ENCODE measurements at regions not wholly inside any gene's neighbourhood (a gene's known extent, or its start where the extent isn't known, plus 50 kb on each side); places are given as distances from the start of the nearest gene placed in this dataset.

GRCh38 chr5:39898731-39899130 lies 474.0 kb upstream of the DAB2 start:
- Histone ChIP-seq H2BK5ac (ENCODE audit: low read length) (no peak overlapping the region), H3K4me2 (ENCODE audit: low read length) (no peak overlapping the region), H2AK5ac (ENCODE audit: low read length) (no peak overlapping the region), H3K56ac (ENCODE audit: low read length) (no peak overlapping the region), H2BK120ac (ENCODE audit: low read depth, low read length) (no peak overlapping the region), H2BK15ac (replicated peaks; ENCODE audit: low read depth) (no peak overlapping the region), H3K27me3 (ENCODE audit: insufficient read depth, low read length, poor library complexity) (no peaks in the 10 kb centered on the region), H3K4me3 (ENCODE audit: low read length) (no peak overlapping the region), H4K8ac (ENCODE audit: low read depth, low read length) (no peak overlapping the region), H3K27ac (ENCODE audit: low read depth, low read length) (no peak overlapping the region), H3K9ac (ENCODE audit: low read length) (no peak overlapping the region), H4K5ac (ENCODE audit: low read length) (no peak overlapping the region), H3K36me3 (ENCODE audit: control insufficient read depth, insufficient read depth, low read length) (no peaks in the 10 kb centered on the region), H3K4me1 (ENCODE audit: control insufficient read depth, low read depth, low read length) (no peaks in the 10 kb centered on the region), H3K23ac (ENCODE audit: low read length) (no peak overlapping the region), H3K18ac (ENCODE audit: low read length) (no peak overlapping the region), H3K4ac (ENCODE audit: low read depth, low read length) (no peak overlapping the region), H3K79me1 (ENCODE audit: low read length) (no peaks in the 10 kb centered on the region), H3K79me2 (ENCODE audit: control insufficient read depth, insufficient read depth, low read length) (no peaks in the 10 kb centered on the region)
- no CpG with 5 or more reads among the region's 1 CpG for WGBS (ENCODE audit: extremely low coverage, insufficient coverage, low lambda C conversion rate)
- no peak for DNase-seq

- Histone ChIP-seq H2BK15ac (replicated peaks; ENCODE audit: low read depth) (no peak overlapping the region), H2BK120ac (ENCODE audit: low read depth, low read length) (peak overlapping the region; percentile 45), H3K4me1 (ENCODE audit: control insufficient read depth, low read depth, low read length) (no peaks in the 10 kb centered on the region), H3K27me3 (ENCODE audit: insufficient read depth, low read length, poor library complexity) (no peaks in the 10 kb centered on the region), H3K4ac (ENCODE audit: low read depth, low read length) (no peak overlapping the region), H3K4me2 (ENCODE audit: low read length) (no peak overlapping the region), H3K79me2 (ENCODE audit: control insufficient read depth, insufficient read depth, low read length) (no peaks in the 10 kb centered on the region), H3K23ac (ENCODE audit: low read length) (no peak overlapping the region), H4K5ac (ENCODE audit: low read length) (no peak overlapping the region), H3K9ac (ENCODE audit: low read length) (no peak overlapping the region), H3K79me1 (ENCODE audit: low read length) (no peaks in the 10 kb centered on the region), H4K8ac (ENCODE audit: low read depth, low read length) (no peak overlapping the region), H3K56ac (ENCODE audit: low read length) (no peak overlapping the region), H3K27ac (ENCODE audit: low read depth, low read length) (no peak overlapping the region), H2BK5ac (ENCODE audit: low read length) (no peak overlapping the region), H3K4me3 (ENCODE audit: low read length) (no peak overlapping the region), H2AK5ac (ENCODE audit: low read length) (no peak overlapping the region), H3K36me3 (ENCODE audit: control insufficient read depth, insufficient read depth, low read length) (no peaks in the 10 kb centered on the region), H3K18ac (ENCODE audit: low read length) (peak overlapping the region; percentile 30)
- no CpG with 5 or more reads among the region's 5 CpGs for whole genome bisulfite sequencing (ENCODE audit: extremely low coverage, insufficient coverage, low lambda C conversion rate)
- no peak for DNase-seq
Observed at GRCh38 chr5:39896706-39897105, 471.9 kb upstream of the DAB2 start.

- WGBS (ENCODE audit: extremely low coverage, insufficient coverage, low lambda C conversion rate): no CpG with 5 or more reads among the region's 3 CpGs
- H3K79me1 ChIP-seq (ENCODE audit: low read length): no peaks in the 10 kb centered on the region
- H3K27ac ChIP-seq (ENCODE audit: low read depth, low read length): no peak overlapping the region
- H3K4me3 ChIP-seq (ENCODE audit: low read length): no peak overlapping the region
- H3K18ac ChIP-seq (ENCODE audit: low read length): peak overlapping the region; percentile 30
- no peaks in the 10 kb centered on the region for H3K36me3 ChIP-seq (ENCODE audit: control insufficient read depth, insufficient read depth, low read length)
- no peaks in the 10 kb centered on the region for H3K79me2 ChIP-seq (ENCODE audit: control insufficient read depth, insufficient read depth, low read length)
- no peak overlapping the region for H2BK120ac ChIP-seq (ENCODE audit: low read depth, low read length)
- no peak overlapping the region for H4K8ac ChIP-seq (ENCODE audit: low read depth, low read length)
- no peak overlapping the region for H2AK5ac ChIP-seq (ENCODE audit: low read length)
- H3K9ac ChIP-seq (ENCODE audit: low read length): no peak overlapping the region
- no peak overlapping the region for H3K56ac ChIP-seq (ENCODE audit: low read length)
- H3K27me3 ChIP-seq (ENCODE audit: insufficient read depth, low read length, poor library complexity): no peaks in the 10 kb centered on the region
- no peak overlapping the region for H3K4ac ChIP-seq (ENCODE audit: low read depth, low read length)
- no peak for DNase-seq
- H4K5ac ChIP-seq (ENCODE audit: low read length): no peak overlapping the region
- no peak overlapping the region for H2BK5ac ChIP-seq (ENCODE audit: low read length)
- no peak overlapping the region for H2BK15ac ChIP-seq (replicated peaks; ENCODE audit: low read depth)
- H3K4me2 ChIP-seq (ENCODE audit: low read length): no peak overlapping the region
- no peaks in the 10 kb centered on the region for H3K4me1 ChIP-seq (ENCODE audit: control insufficient read depth, low read depth, low read length)
- no peak overlapping the region for H3K23ac ChIP-seq (ENCODE audit: low read length)
Observed at GRCh38 chr5:39896104-39896503, 471.3 kb upstream of the DAB2 start.

GRCh38 chr5:39892708-39893107 lies 467.9 kb upstream of the DAB2 start:
- H3K27me3 ChIP-seq (ENCODE audit: insufficient read depth, low read length, poor library complexity): no peaks in the 10 kb centered on the region
- H3K4ac ChIP-seq (ENCODE audit: low read depth, low read length): no peak overlapping the region
- no peak overlapping the region for H3K18ac ChIP-seq (ENCODE audit: low read length)
- H2BK15ac ChIP-seq (replicated peaks; ENCODE audit: low read depth): no peak overlapping the region
- no peak overlapping the region for H3K4me2 ChIP-seq (ENCODE audit: low read length)
- H3K27ac ChIP-seq (ENCODE audit: low read depth, low read length): no peak overlapping the region
- H4K8ac ChIP-seq (ENCODE audit: low read depth, low read length): no peak overlapping the region
- no peak overlapping the region for H3K56ac ChIP-seq (ENCODE audit: low read length)
- no peaks in the 10 kb centered on the region for H3K79me1 ChIP-seq (ENCODE audit: low read length)
- no peak overlapping the region for H2BK5ac ChIP-seq (ENCODE audit: low read length)
- H2BK120ac ChIP-seq (ENCODE audit: low read depth, low read length): no peak overlapping the region
- no peak overlapping the region for H2AK5ac ChIP-seq (ENCODE audit: low read length)
- H3K4me3 ChIP-seq (ENCODE audit: low read length): no peak overlapping the region
- no peak overlapping the region for H3K23ac ChIP-seq (ENCODE audit: low read length)
- no peaks in the 10 kb centered on the region for H3K79me2 ChIP-seq (ENCODE audit: control insufficient read depth, insufficient read depth, low read length)
- no peak overlapping the region for H4K5ac ChIP-seq (ENCODE audit: low read length)
- DNase-seq: no peak
- H3K9ac ChIP-seq (ENCODE audit: low read length): no peak overlapping the region
- no CpG with 5 or more reads among the region's 1 CpG for WGBS (ENCODE audit: extremely low coverage, insufficient coverage, low lambda C conversion rate)
- no peaks in the 10 kb centered on the region for H3K36me3 ChIP-seq (ENCODE audit: control insufficient read depth, insufficient read depth, low read length)
- no peaks in the 10 kb centered on the region for H3K4me1 ChIP-seq (ENCODE audit: control insufficient read depth, low read depth, low read length)

- Histone ChIP-seq H3K4me1 (ENCODE audit: control insufficient read depth, low read depth, low read length) (no peaks in the 10 kb centered on the region), H3K27me3 (ENCODE audit: insufficient read depth, low read length, poor library complexity) (no peaks in the 10 kb centered on the region), H2BK5ac (ENCODE audit: low read length) (no peak overlapping the region), H2AK5ac (ENCODE audit: low read length) (no peak overlapping the region), H2BK15ac (replicated peaks; ENCODE audit: low read depth) (no peak overlapping the region), H3K79me1 (ENCODE audit: low read length) (no peaks in the 10 kb centered on the region), H3K9ac (ENCODE audit: low read length) (no peak overlapping the region), H3K23ac (ENCODE audit: low read length) (no peak overlapping the region), H3K36me3 (ENCODE audit: control insufficient read depth, insufficient read depth, low read length) (no peaks in the 10 kb centered on the region), H3K27ac (ENCODE audit: low read depth, low read length) (no peak overlapping the region), H3K56ac (ENCODE audit: low read length) (no peak overlapping the region), H3K4me3 (ENCODE audit: low read length) (no peak overlapping the region), H3K4ac (ENCODE audit: low read depth, low read length) (no peak overlapping the region), H3K18ac (ENCODE audit: low read length) (no peak overlapping the region), H3K4me2 (ENCODE audit: low read length) (no peak overlapping the region), H2BK120ac (ENCODE audit: low read depth, low read length) (no peak overlapping the region), H4K8ac (ENCODE audit: low read depth, low read length) (no peak overlapping the region), H3K79me2 (ENCODE audit: control insufficient read depth, insufficient read depth, low read length) (no peaks in the 10 kb centered on the region), H4K5ac (ENCODE audit: low read length) (no peak overlapping the region)
- no peak for DNase-seq
- WGBS (ENCODE audit: extremely low coverage, insufficient coverage, low lambda C conversion rate): no CpG with 5 or more reads among the region's 2 CpGs
Observed at GRCh38 chr5:39891376-39891775, 466.6 kb upstream of the DAB2 start.

GRCh38 chr5:39880985-39881384 lies 456.2 kb upstream of the DAB2 start:
- no peak overlapping the region for H3K4ac ChIP-seq (ENCODE audit: low read depth, low read length)
- DNase-seq: no peak

More at GRCh38 chr5:39880985-39881384, 456.2 kb upstream of the DAB2 start:
- Histone ChIP-seq H3K4me1 (ENCODE audit: control insufficient read depth, low read depth, low read length) (no peaks in the 10 kb centered on the region), H3K27me3 (ENCODE audit: insufficient read depth, low read length, poor library complexity) (no peaks in the 10 kb centered on the region), H3K23ac (ENCODE audit: low read length) (no peak overlapping the region), H3K27ac (ENCODE audit: low read depth, low read length) (no peak overlapping the region), H3K36me3 (ENCODE audit: control insufficient read depth, insufficient read depth, low read length) (no peaks in the 10 kb centered on the region), H3K18ac (ENCODE audit: low read length) (no peak overlapping the region), H3K79me2 (ENCODE audit: control insufficient read depth, insufficient read depth, low read length) (no peaks in the 10 kb centered on the region), H3K4me2 (ENCODE audit: low read length) (no peak overlapping the region), H3K56ac (ENCODE audit: low read length) (no peak overlapping the region), H3K79me1 (ENCODE audit: low read length) (no peaks in the 10 kb centered on the region), H3K4me3 (ENCODE audit: low read length) (no peak overlapping the region), H4K5ac (ENCODE audit: low read length) (no peak overlapping the region), H2BK120ac (ENCODE audit: low read depth, low read length) (no peak overlapping the region), H2AK5ac (ENCODE audit: low read length) (no peak overlapping the region), H2BK15ac (replicated peaks; ENCODE audit: low read depth) (no peak overlapping the region), H3K9ac (ENCODE audit: low read length) (no peak overlapping the region), H2BK5ac (ENCODE audit: low read length) (no peak overlapping the region), H4K8ac (ENCODE audit: low read depth, low read length) (no peak overlapping the region)
